ENCODE measurements at regions not wholly inside any gene's neighbourhood (a gene's known extent, or its start where the extent isn't known, plus 50 kb on each side); places are given as distances from the start of the nearest gene placed in this dataset.

DNA sequence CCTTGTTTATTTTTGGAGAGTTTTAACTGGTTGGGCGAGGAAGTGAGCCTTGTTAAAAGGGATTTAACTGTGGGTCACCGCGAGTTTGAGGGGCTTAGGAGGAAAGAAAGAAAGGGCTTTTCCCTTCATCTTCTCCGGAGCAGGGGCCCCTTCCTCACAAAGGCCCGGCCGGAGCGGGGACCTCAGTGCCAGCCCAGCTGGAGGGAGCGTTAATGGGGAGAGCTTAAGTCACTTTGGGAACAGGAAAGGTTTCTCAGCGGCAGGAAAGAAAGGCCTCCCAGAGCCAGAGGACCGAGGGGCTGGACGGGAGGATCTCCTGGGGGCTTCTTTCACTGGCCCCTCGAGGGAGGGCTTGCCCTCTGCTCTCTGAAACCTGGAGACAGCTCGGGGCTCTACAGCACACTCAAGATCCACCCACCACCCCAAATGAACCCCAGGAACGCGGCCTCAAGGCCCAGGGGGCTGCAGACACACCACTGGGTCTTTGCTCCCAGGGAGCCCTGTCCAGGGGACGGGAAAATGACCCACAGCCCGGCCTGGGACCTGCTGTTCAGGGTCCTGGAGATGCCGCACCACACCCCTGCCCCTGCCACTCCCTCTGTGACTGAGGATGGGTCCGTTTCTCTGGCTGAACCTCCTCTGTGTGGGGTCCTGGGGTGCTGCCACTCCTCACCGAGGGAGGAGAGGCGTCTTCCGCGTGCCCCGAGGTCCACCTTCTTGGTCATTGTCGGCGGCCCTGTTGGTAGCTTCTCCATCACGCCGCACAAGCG lies 128.3 kb downstream of the URI1 start:
- WGBS, 2 donors (ENCODE audit: low coverage in 1 of 2), result 34% methylated on average over 10 of the region's 29 CpGs; no CpG with 5 or more reads in 1 of the 2 donors
- Histone ChIP-seq H3K27ac (no peak overlapping the region), H3K27me3 (peaks cover 12% of the 10 kb centered on the region), H3K36me3 (no peaks in the 10 kb centered on the region), H3K4me3 (no peak overlapping the region), H3K9me3 (no peaks in the 10 kb centered on the region), H3K4me1 (peaks cover 0 to 10% (median 0%) of the 10 kb centered on the region in 3 donors)
- no peak for ATAC-seq
- TF ChIP-seq POLR2AphosphoS5 (IDR thresholded peaks at IDR 0.05), result no peak
- TF ChIP-seq, protein P1, sequence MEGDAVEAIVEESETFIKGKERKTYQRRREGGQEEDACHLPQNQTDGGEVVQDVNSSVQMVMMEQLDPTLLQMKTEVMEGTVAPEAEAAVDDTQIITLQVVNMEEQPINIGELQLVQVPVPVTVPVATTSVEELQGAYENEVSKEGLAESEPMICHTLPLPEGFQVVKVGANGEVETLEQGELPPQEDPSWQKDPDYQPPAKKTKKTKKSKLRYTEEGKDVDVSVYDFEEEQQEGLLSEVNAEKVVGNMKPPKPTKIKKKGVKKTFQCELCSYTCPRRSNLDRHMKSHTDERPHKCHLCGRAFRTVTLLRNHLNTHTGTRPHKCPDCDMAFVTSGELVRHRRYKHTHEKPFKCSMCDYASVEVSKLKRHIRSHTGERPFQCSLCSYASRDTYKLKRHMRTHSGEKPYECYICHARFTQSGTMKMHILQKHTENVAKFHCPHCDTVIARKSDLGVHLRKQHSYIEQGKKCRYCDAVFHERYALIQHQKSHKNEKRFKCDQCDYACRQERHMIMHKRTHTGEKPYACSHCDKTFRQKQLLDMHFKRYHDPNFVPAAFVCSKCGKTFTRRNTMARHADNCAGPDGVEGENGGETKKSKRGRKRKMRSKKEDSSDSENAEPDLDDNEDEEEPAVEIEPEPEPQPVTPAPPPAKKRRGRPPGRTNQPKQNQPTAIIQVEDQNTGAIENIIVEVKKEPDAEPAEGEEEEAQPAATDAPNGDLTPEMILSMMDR (IDR thresholded peaks at IDR 0.05), result no peak
- no peak for TF ChIP-seq POLR2A (IDR thresholded peaks at IDR 0.05)
- no peak for TF ChIP-seq EP300 (IDR thresholded peaks at IDR 0.05)

DNA sequence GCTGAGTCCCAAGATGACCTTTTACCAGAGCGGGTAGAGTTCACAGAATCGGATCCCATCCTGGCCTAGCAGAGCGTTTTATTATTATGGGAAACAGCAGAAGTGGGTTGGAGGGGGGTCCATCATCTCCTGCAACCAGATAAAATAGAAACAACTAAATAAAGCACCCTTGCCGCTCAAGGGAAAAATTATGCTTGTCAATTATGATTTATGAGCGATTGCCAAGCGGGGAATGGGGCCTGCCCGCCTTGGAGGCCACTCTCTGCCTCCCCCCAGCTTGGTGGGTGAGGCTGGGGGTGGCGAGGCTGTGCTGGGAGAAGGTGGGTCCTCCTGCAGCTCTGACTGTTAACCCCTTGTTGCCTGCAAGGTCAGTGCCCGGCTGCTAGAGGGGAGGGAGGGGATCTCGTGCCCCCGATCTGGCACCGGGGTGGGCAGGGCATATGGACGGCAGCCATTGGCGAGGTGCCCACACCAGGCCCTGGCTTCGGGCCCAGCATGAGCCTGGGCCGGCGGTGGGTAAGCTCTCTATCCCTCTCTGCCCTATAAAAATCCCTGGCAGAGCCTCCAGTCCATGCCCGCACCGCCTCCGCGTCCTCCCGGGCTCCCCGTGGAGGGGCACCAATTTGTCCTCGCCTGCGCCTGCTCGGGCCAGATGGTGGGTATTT lies 129.1 kb downstream of the URI1 start:
- no peak overlapping the region for H3K4me3 ChIP-seq
- 71 to 90% methylated on average over 4 to 20 of the region's 26 CpGs for WGBS, 2 donors (ENCODE audit: low coverage in 1 of 2)
- ATAC-seq, result no peak
- peaks cover 0 to 10% (median 0%) of the 10 kb centered on the region in 3 donors for H3K4me1 ChIP-seq
- H3K27me3 ChIP-seq, result peaks cover 12% of the 10 kb centered on the region
- no peaks in the 10 kb centered on the region for H3K36me3 ChIP-seq
- no peaks in the 10 kb centered on the region for H3K9me3 ChIP-seq
- no peak overlapping the region for H3K27ac ChIP-seq
- TF ChIP-seq POLR2A (IDR thresholded peaks at IDR 0.05) (no peak), EP300 (IDR thresholded peaks at IDR 0.05) (no peak), POLR2AphosphoS5 (IDR thresholded peaks at IDR 0.05) (no peak)
- TF ChIP-seq, protein P1 (IDR thresholded peaks at IDR 0.05), result no peak

DNA sequence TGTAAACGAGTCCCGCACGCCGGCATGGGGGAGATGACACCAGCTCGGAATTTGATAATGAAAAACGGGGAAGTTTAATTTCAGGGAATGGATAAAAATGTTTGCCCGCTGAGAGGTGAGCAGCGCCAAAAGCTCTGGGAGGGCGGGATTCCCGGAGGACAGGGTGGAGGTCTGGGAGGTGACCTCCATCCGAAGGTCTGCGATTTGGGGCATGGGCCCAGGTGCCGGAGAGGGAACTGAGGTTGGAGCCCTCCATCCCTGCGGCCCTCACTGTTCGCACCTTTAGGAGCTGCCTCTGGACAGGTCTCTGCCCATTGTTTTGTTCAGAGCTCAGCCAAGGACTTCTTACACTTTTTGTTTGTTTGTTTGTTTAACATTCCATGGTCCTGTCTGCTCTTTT lies 129.8 kb downstream of the URI1 start:
- Histone ChIP-seq H3K4me3 (no peak overlapping the region), H3K9me3 (no peaks in the 10 kb centered on the region), H3K36me3 (no peaks in the 10 kb centered on the region), H3K4me1 (peaks cover 0 to 10% (median 0%) of the 10 kb centered on the region in 3 donors), H3K27ac (no peak overlapping the region), H3K27me3 (peaks cover 12% of the 10 kb centered on the region)
- no peak for TF ChIP-seq POLR2AphosphoS5 (IDR thresholded peaks at IDR 0.05)
- TF ChIP-seq EP300 (IDR thresholded peaks at IDR 0.05), result no peak
- no peak for TF ChIP-seq POLR2A (IDR thresholded peaks at IDR 0.05)
- 86 to 96% methylated on average over 11 to 15 of the region's 15 CpGs for WGBS, 2 donors (ENCODE audit: low coverage in 1 of 2)
- no peak for ATAC-seq

DNA sequence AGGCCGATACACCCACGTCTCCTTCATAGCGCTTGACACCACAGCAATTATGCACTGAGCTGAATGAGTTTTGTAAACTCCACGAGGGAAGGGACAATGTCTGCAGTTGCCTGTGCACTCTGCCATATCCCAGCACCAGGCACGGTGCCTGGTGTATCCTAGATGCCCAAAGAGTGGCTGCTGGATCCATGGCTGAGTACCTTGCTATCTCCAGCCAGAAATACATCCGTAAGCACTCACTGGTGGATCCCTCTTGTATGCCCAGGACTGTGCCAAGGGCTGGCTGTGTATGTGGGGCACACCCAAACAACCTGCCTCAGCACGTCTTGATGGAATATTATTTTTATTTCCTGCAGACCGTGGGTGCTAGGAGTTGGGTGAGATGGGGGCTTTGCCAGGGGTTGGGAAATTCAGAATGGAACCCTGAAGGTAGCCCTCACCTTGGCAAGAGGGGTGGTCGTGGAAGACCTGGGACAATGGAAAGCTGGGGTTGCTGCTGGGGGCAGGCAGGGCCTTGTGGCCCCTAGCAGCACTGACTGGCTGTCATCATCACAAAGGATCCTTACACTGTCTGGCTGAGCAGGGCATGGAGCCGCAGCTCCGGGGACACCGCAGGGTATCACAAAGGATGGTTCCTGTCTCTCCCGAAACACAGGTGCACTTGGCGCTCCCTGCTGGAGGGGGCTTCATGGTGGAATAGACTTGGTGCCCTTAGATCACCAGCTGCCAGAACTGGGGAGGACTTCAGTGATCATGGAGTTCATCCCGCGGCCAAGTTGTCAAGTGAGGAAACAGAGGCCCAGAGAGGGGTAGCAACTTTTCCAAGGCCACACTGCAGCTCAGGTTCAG lies 131.3 kb downstream of the URI1 start:
- Histone ChIP-seq H3K9me3 (no peaks in the 10 kb centered on the region), H3K4me1 (peaks cover 0 to 10% (median 0%) of the 10 kb centered on the region in 3 donors), H3K36me3 (no peaks in the 10 kb centered on the region), H3K27ac (no peak overlapping the region), H3K27me3 (peaks cover 25% of the 10 kb centered on the region), H3K4me3 (no peak overlapping the region)
- no peak for ATAC-seq
- WGBS, 2 donors (ENCODE audit: low coverage in 1 of 2), result 67 to 92% methylated on average over 4 to 5 of the region's 16 CpGs
- TF ChIP-seq EP300 (IDR thresholded peaks at IDR 0.05), result no peak
- no peak for TF ChIP-seq POLR2AphosphoS5 (IDR thresholded peaks at IDR 0.05)
- TF ChIP-seq, protein P1 (IDR thresholded peaks at IDR 0.05), result no peak
- TF ChIP-seq POLR2A (IDR thresholded peaks at IDR 0.05), result no peak

DNA sequence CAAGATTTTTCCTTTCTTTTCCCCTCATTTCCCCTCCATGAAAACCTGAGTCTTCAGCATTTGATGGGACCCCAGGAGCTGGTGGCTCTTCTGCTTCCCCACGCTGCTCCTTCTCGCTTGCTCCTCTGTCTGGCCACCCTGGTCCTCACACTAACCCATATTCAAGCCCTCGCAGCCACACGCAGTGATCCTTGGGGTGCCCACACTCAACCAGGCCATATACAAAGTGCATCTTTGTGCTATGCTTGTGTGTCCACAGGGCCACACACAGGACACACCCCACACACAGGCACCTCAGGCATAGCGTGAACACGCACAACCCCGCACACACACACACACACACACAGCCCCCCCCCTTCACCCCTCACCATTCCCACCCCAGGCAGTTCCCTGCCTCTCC lies 132.1 kb downstream of the URI1 start:
- TF ChIP-seq, protein P1 (IDR thresholded peaks at IDR 0.05), result no peak
- no peak for TF ChIP-seq POLR2A (IDR thresholded peaks at IDR 0.05)
- Histone ChIP-seq H3K4me1 (peaks cover 0 to 10% (median 0%) of the 10 kb centered on the region in 3 donors), H3K27ac (no peak overlapping the region), H3K4me3 (no peak overlapping the region), H3K36me3 (no peaks in the 10 kb centered on the region), H3K27me3 (peaks cover 26% of the 10 kb centered on the region), H3K9me3 (peaks cover 0 to 2% (median 0%) of the 10 kb centered on the region in 3 donors)
- ATAC-seq, result no peak
- WGBS, 2 donors (ENCODE audit: low coverage in 1 of 2), result 89% methylated on average over 5 of the region's 7 CpGs; no CpG with 5 or more reads in 1 of the 2 donors

All from gastroesophageal sphincter (tissue), 4 donors.